Adipocyte (in vitro differentiated cells): ENCODE measurements at regions not wholly inside any gene's neighbourhood (a gene's known extent, or its start where the extent isn't known, plus 50 kb on each side); places are given as distances from the start of the nearest gene placed in this dataset.
A peak's percentile ranks its signal among the peaks of the same experiment; 100 is the strongest.

Experiments used
- DNase-seq: peaks from one replicate; pipeline ENCODE4 v3.0.0-alpha.2; 2015; ENCODE audit warnings: low read depth
- H3K27me3 ChIP-seq: replicated peaks from 2 replicates; pipeline ENCODE4 v1.7.0; 2013; ENCODE audit warnings: mild to moderate bottlenecking, low read length, moderate library complexity; ENCODE audit not compliant: control insufficient read depth, insufficient read depth
- H3K36me3 ChIP-seq: 2 replicates; pipeline ENCODE4 v1.7.0; 2013; ENCODE audit warnings: low read length, mild to moderate bottlenecking, moderate library complexity; ENCODE audit not compliant: control insufficient read depth, insufficient read depth, severe bottlenecking
- H3K4me1 ChIP-seq: 2 replicates; pipeline ENCODE4 v1.7.0; 2013; ENCODE audit warnings: mild to moderate bottlenecking, low read length, moderate library complexity; ENCODE audit not compliant: control insufficient read depth, insufficient read depth
- H3K4me3 ChIP-seq: 2 replicates; pipeline ENCODE4 v1.7.0; 2013; ENCODE audit warnings: mild to moderate bottlenecking, low read length, moderate library complexity
- H3K9ac ChIP-seq: 2 replicates; pipeline ENCODE4 v1.7.0; 2013; ENCODE audit warnings: mild to moderate bottlenecking, low read length, moderate library complexity
- H3K9me3 ChIP-seq: 2 replicates; pipeline ENCODE4 v1.7.0; 2013; ENCODE audit warnings: mild to moderate bottlenecking, low read length, moderate library complexity; ENCODE audit not compliant: control insufficient read depth

DNA sequence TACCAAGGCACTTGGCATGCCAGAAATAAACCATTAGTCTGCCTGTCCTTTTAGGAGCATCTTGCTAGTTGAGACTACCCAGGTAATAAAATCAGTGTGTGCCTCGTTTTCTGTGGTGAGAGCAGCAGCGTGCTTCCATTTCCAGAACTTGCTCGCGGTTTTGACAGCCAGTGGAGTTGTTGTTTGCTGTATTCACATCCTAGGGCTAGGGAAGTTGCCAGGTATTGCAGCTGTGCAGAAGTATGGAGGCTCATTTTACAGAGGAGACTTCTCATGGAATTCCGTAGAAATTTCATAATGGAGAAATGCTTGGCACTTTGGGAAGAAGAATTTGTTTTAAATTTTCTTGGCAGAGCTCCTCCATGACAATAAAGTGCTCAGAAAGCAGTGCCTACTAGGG is 1355.1 kb upstream of the ZEB2 start:
- Histone ChIP-seq H3K4me3 (no peak overlapping the region), H3K9ac (no peak overlapping the region), H3K27me3 (no peaks in the 10 kb centered on the region), H3K4me1 (peaks cover 11% of the 10 kb centered on the region), H3K9me3 (no peaks in the 10 kb centered on the region), H3K36me3 (no peaks in the 10 kb centered on the region)
- DNase-seq: no peak

DNA sequence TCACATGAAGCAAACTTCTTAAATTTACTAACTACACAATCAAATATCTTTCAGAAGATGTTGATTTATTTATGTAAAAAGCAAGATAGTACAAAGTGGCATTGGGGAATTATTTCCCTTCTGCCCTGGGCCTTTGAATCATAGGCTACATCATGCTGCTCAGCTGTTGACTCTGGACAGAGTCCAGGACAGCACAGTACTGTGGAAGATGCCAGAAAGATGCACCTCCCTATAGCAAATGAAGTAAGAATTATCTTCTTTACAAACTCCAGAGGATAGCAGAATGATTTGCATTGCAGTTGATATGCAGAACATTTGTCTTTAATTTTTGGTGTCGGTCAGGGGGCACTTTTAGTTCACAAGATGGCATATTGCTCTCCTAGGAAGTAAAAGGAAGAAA is 1354.5 kb upstream of the ZEB2 start:
- no peak overlapping the region for H3K4me3 ChIP-seq
- no peaks in the 10 kb centered on the region for H3K36me3 ChIP-seq
- no peak overlapping the region for H3K9ac ChIP-seq
- DNase-seq: peak; percentile 62
- no peaks in the 10 kb centered on the region for H3K27me3 ChIP-seq
- H3K4me1 ChIP-seq: peaks cover 11% of the 10 kb centered on the region
- H3K9me3 ChIP-seq: no peaks in the 10 kb centered on the region

DNA sequence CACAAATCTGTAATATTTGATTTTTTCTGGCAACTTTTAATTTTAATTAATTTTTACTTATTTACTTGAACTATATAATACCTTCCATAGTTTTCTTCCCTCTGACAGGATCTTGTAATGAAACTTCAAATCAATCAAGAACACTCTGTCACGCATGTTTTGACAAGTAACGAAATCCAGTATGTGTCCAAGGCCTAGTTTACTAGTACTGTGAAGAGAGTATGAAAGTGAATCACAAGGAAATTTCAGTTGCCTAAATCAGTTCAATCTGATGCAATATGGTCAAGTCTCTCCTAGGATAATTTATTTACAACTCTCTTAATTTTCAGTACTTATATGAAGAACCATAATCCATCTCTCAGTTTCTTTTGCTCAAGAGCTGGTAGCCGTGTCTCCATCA is 1344.6 kb upstream of the ZEB2 start:
- no peak overlapping the region for H3K4me3 ChIP-seq
- H3K4me1 ChIP-seq: no peaks in the 10 kb centered on the region
- no peaks in the 10 kb centered on the region for H3K27me3 ChIP-seq
- no peak for DNase-seq
- no peaks in the 10 kb centered on the region for H3K9me3 ChIP-seq
- no peak overlapping the region for H3K9ac ChIP-seq
- no peaks in the 10 kb centered on the region for H3K36me3 ChIP-seq

DNA sequence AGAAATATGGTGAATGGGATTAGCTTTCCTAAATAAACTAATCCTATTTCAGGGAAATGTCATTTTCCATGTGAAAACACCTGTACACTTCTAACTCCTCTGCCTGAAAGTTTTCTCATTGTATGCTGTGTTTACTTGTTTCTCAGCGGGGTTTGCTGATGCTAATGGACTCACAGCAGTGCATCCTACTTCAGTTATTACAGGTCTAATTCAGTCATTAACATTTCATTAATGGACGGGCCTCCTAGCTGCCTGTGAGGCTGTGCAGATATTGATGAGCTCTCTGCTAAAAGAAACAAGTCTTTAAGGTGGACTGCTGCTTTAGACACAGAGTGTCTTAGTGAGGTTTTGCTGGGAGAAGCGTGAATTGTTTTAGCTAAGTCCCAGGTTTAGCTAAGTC is 1342.0 kb upstream of the ZEB2 start:
- no peak overlapping the region for H3K9ac ChIP-seq
- no peaks in the 10 kb centered on the region for H3K9me3 ChIP-seq
- H3K36me3 ChIP-seq: no peaks in the 10 kb centered on the region
- no peak overlapping the region for H3K4me3 ChIP-seq
- H3K27me3 ChIP-seq: no peaks in the 10 kb centered on the region
- no peak for DNase-seq
- H3K4me1 ChIP-seq: no peaks in the 10 kb centered on the region

DNA sequence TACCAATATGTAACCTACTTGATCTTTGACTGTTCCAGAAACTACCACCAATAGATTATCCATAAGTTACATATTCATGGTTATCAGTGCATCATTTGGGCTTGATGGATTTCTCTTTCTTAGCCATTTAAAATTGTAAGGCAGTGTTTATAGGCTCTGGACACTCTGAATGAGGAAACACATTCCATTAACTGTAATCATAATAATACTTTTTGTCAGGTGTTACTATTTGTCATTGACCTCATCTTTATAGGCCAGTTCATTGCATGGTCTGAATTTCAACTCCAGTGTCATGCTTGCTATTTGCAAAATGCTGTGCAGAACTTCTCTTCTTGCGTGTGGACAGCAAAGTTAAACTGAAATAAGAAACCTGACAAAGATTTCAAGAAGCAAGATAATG is 1340.2 kb upstream of the ZEB2 start:
- Histone ChIP-seq H3K4me1 (no peaks in the 10 kb centered on the region), H3K9me3 (no peaks in the 10 kb centered on the region), H3K36me3 (no peaks in the 10 kb centered on the region), H3K27me3 (no peaks in the 10 kb centered on the region), H3K9ac (no peak overlapping the region), H3K4me3 (no peak overlapping the region)
- DNase-seq: no peak

DNA sequence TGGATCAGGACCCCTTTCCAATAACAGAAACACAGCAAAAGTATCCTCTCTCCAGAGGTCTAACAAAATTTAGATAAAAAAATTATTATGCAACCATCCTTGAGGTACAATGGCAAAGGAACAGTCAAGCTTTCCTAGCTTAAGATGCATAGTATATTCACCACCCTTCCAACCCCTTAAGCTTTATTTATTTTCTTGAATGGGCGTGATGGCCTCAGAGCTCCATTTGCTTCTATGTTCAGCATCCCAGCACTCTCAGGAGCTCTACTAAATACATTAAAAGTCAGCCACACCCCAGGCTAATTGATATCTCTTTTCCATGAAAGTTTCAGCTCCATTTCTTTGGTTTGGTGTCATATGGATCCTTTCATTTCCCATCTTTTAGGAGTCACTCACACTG is 1335.2 kb upstream of the ZEB2 start:
- no peak for DNase-seq
- no peaks in the 10 kb centered on the region for H3K27me3 ChIP-seq
- H3K36me3 ChIP-seq: no peaks in the 10 kb centered on the region
- H3K4me1 ChIP-seq: peaks cover 5% of the 10 kb centered on the region
- H3K9me3 ChIP-seq: no peaks in the 10 kb centered on the region
- H3K9ac ChIP-seq: no peak overlapping the region
- no peak overlapping the region for H3K4me3 ChIP-seq

DNA sequence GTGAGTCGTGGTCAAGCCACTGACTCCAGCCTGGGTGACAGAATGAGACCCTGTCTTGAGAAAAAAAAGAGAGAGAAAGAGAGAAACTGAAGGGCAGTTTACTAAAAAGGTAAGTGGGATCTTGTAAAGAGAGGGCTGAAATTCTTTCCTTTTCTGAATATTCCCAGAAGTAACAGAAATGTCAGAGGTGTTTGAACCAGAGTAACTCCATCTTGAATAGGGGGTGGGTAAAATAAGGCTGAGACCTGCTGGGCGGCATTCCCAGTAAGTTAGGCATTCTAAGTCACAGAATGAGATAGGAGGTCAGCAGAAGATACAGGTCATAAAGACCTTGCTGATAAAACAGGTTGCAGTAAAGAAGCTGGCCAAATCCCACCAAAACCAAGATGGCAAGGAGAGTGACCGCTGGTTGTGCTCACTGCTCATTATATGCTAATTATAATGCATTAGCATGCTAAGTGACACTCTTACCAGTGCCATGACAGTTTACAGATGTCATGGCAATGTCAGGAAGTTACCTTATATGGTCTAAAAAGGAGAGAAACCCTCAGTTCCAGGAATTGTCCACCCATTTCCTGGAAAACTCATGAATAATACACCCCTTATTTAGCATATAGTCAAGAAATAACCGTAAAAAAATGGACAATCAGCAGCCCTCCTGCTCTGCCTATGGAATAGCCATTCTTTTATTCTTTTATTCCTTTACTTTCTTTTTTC is 1334.3 kb upstream of the ZEB2 start:
- Histone ChIP-seq H3K36me3 (no peaks in the 10 kb centered on the region), H3K27me3 (no peaks in the 10 kb centered on the region), H3K9me3 (no peaks in the 10 kb centered on the region), H3K4me3 (no peak overlapping the region), H3K4me1 (peaks cover 5% of the 10 kb centered on the region), H3K9ac (no peak overlapping the region)
- DNase-seq: no peak

DNA sequence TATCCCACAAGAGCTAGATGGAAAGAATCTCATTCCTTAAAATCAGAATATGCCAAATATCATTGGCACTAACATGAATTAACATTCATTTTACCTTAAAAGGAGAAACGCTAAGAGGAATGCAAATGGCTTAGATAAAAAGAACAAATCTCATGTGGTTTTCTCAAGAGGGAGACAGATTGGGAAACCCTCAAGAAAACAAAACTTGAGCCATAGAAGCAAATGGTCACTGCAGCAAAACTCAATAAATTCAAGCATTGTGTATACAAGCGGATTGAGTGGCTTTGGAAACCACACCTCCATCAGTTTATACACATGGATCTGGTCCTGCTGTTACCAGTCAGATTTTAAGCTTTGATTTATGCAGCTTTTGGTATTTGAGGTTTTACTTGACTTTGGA is 1331.8 kb upstream of the ZEB2 start:
- Histone ChIP-seq H3K9ac (no peak overlapping the region), H3K36me3 (no peaks in the 10 kb centered on the region), H3K4me3 (no peak overlapping the region), H3K9me3 (no peaks in the 10 kb centered on the region), H3K27me3 (no peaks in the 10 kb centered on the region), H3K4me1 (peaks cover 10% of the 10 kb centered on the region)
- DNase-seq: peak; percentile 8

DNA sequence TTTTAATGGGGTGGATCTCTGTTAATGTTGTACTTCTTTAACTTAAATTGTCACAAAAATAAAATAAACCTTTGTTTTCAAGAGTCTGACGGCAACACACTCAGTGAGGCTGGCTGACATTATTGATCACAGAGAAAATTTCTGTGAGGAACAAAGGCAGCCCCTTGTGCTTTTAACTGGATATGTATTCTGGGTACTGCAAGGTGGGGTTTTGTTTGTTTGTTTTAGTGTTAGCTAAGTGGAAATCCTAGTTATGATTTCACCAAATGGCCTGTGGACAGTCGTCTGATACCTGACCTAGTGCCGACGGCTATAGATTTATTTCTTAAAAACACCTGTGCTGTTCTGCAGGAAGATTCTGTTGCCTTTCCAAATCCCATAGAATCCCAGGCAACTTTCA is 1329.5 kb upstream of the ZEB2 start:
- H3K9ac ChIP-seq: no peak overlapping the region
- H3K4me3 ChIP-seq: no peak overlapping the region
- H3K4me1 ChIP-seq: peaks cover 25% of the 10 kb centered on the region
- no peak for DNase-seq
- no peaks in the 10 kb centered on the region for H3K36me3 ChIP-seq
- no peaks in the 10 kb centered on the region for H3K27me3 ChIP-seq
- H3K9me3 ChIP-seq: no peaks in the 10 kb centered on the region

DNA sequence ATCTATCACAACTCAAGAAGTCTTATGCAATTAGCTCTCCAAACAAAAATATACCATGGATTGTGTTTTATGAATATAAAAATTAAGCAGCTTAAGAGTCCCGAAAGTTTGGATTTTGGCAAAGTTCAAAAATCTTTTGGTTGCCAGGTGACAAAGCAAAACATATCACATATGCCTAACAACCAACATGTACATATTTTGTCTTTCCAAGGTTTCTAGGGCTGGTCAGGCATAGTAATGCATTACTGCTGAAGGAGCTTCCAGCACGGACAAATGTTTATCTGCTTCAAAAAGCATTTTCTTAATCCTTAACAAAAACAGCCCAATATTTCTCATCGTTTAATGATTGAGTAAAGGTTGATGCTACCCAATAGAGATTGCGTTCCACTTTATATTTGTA is 1327.1 kb upstream of the ZEB2 start:
- peaks cover 30% of the 10 kb centered on the region for H3K4me1 ChIP-seq
- no peak overlapping the region for H3K4me3 ChIP-seq
- H3K9me3 ChIP-seq: no peaks in the 10 kb centered on the region
- H3K36me3 ChIP-seq: no peaks in the 10 kb centered on the region
- no peaks in the 10 kb centered on the region for H3K27me3 ChIP-seq
- H3K9ac ChIP-seq: no peak overlapping the region
- peak; percentile 10 for DNase-seq

DNA sequence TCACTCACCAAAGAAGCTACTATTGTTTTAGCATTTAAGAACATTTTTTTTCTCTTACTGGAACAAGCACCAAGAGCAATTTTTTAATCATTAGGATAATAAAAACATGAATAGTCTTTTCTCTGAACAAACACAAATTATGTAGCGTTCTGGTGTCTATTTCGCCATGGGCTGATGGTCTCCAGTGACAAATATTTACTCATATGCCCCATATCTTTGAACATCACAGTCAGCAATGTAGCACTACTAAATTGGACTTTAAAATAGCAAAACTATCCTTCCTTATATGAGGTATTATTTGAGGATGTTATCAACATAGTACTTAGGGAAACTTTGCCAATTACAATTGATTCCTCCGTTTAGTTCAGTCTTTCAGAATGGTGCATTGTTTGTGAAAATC is 1326.0 kb upstream of the ZEB2 start:
- peaks cover 35% of the 10 kb centered on the region for H3K4me1 ChIP-seq
- no peak for DNase-seq
- no peaks in the 10 kb centered on the region for H3K36me3 ChIP-seq
- no peaks in the 10 kb centered on the region for H3K9me3 ChIP-seq
- no peak overlapping the region for H3K4me3 ChIP-seq
- no peak overlapping the region for H3K9ac ChIP-seq
- H3K27me3 ChIP-seq: no peaks in the 10 kb centered on the region

DNA sequence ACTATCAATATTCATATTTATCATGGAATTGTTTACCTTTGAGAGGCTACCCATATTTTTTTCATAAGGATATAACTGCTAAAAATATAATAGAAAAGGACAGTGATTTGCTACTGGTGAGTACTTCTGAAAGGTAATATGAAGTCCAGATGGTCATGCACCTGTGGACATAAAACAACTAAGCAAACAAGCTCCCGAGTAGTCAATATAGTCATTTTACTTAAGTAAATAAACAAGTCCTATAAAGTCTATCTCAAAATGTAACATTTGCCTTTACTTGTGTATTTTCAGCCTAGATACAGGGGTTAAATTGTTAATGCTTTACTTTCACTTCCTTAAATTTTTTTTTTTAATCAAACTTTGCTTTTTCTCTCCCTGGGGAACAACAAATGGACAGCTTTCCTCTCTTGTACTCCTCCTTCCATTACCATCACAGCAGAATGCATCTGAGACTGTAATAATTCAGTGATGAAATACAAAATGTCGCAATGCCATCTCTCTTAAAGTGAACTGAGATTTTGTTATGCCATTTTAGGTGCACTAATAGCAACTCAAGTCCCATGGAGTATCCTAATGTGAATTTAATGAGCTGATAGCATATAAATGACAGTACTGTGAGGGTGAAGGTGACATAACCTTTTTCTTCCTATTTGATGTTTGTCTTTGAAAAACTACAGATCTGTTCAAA is 1325.4 kb upstream of the ZEB2 start:
- peak overlapping the region; percentile 43 for H3K4me3 ChIP-seq
- no peak overlapping the region for H3K9ac ChIP-seq
- H3K9me3 ChIP-seq: no peaks in the 10 kb centered on the region
- peak; percentile 80 for DNase-seq
- peaks cover 35% of the 10 kb centered on the region for H3K4me1 ChIP-seq
- no peaks in the 10 kb centered on the region for H3K27me3 ChIP-seq
- H3K36me3 ChIP-seq: no peaks in the 10 kb centered on the region
